HepG2 (cell line): ENCODE measurements at regions not wholly inside any gene's neighbourhood (a gene's known extent, or its start where the extent isn't known, plus 50 kb on each side); places are given as distances from the start of the nearest gene placed in this dataset.

Experiments used
- ATAC-seq: fragments of 200-7000 bp; cut with Tn5 transposase; 3 replicates; pipeline ENCODE4 v1.9.1; 2020; ENCODE audit warnings: mild to moderate bottlenecking, moderate library complexity
- BruUV-seq: library from RNA; stranded (reverse); fragments of 400-500 nt; replicated peaks from 2 replicates; lab custom pipeline; 2021; lab: Mats Ljungman, UMichigan
- CTCF ChIA-PET: fragments of 300-600 bp; formaldehyde crosslinking; extraction: SDS; loops from one replicate; lab custom pipeline; 2021; ENCODE audit warnings: low total read pairs, inconsistent platforms, low intra/inter-chr PET ratio; lab: Yijun Ruan, JAX
- POLR2A ChIA-PET: fragments of 350-600 bp; sonication (Branson Sonifier 250); formaldehyde crosslinking; loops from one replicate; lab custom pipeline; 2020; ENCODE audit warnings: antibody characterized with exemption, inconsistent platforms; lab: Yijun Ruan, JAX
- DNase-seq: peaks from one replicate; pipeline ENCODE4 v3.0.0-alpha.2; 2015; ENCODE audit warnings: low spot score
- FAIRE-seq: peaks from 3 replicates; lab custom pipeline; 2011; peaks lifted over from hg19 to GRCh38; lab: Jason Lieb, UNC
- H2AFZ ChIP-seq: one replicate; pipeline ENCODE4 v1.6.1; 2011; ENCODE audit warnings: low read length, inconsistent platforms
- H3K27ac ChIP-seq: fragments of 300-600 bp; 3 replicates; pipeline ENCODE4 v1.8.0; 2011; ENCODE audit warnings: mixed run types, mild to moderate bottlenecking, mixed read lengths, low read length, inconsistent platforms; ENCODE audit not compliant: insufficient read depth; ENCODE audit errors: extremely low read length
- H3K27me3 ChIP-seq, 2 experiments: fragments of 200-600 bp in 1 of 2; 2 replicates in 1 of 2; 3 replicates in 1 of 2; pipeline versions ENCODE4 v1.6.0 to v1.8.0; 2011; ENCODE audit warnings: low read length in 2 of 2, mild to moderate bottlenecking in 2 of 2, moderate library complexity in 2 of 2, inconsistent platforms in 1 of 2; ENCODE audit not compliant: insufficient read depth in 2 of 2, control insufficient read depth in 1 of 2
- H3K36me3 ChIP-seq, 2 experiments: fragments of 200-600 bp in 1 of 2; replicated peaks in 1 of 2; 2 replicates in 1 of 2; 3 replicates in 1 of 2; pipeline versions ENCODE4 v1.5.1 to v1.8.0; 2011; ENCODE audit warnings: low read length in 2 of 2, inconsistent platforms in 1 of 2; ENCODE audit not compliant: insufficient read depth in 2 of 2, control insufficient read depth in 1 of 2
- H3K4me1 ChIP-seq: 2 replicates; pipeline ENCODE4 v1.5.1; 2012; ENCODE audit warnings: low read length, inconsistent platforms; ENCODE audit not compliant: insufficient read depth
- H3K4me2 ChIP-seq: 2 replicates; pipeline ENCODE4 v1.6.0; 2011; ENCODE audit warnings: low read depth, low read length, inconsistent platforms
- H3K4me3 ChIP-seq, 3 experiments: fragments of 200-600 bp in 1 of 3; sonication (generic), shearing (Covaris generic) in 1 of 3; replicated peaks in 1 of 3; 2 replicates each; pipeline ENCODE4 v1.5.1; 2011 to 2016; ENCODE audit warnings: low read length in 3 of 3, inconsistent platforms in 2 of 3, low read depth in 2 of 3, mild to moderate bottlenecking in 2 of 3, control low read depth in 1 of 3, mixed read lengths in 1 of 3; ENCODE audit not compliant: insufficient read depth in 1 of 3
- H3K79me2 ChIP-seq: one replicate; pipeline ENCODE4 v1.6.1; 2011; ENCODE audit warnings: low read length, inconsistent platforms; ENCODE audit not compliant: insufficient read depth
- H3K9ac ChIP-seq: 2 replicates; pipeline ENCODE4 v1.6.0; 2011; ENCODE audit warnings: mild to moderate bottlenecking, low read depth, low read length, inconsistent platforms; ENCODE audit not compliant: insufficient read depth
- H3K9me3 ChIP-seq: 2 replicates; pipeline ENCODE4 v1.5.1; 2012; ENCODE audit warnings: mild to moderate bottlenecking, low read length
- H4K20me1 ChIP-seq: 2 replicates; pipeline ENCODE4 v1.6.0; 2011; ENCODE audit warnings: inconsistent platforms, mild to moderate bottlenecking, low read length, moderate library complexity; ENCODE audit not compliant: insufficient read depth
- FOSL2 ChIP-seq: sonication (generic); formaldehyde crosslinking; IDR thresholded peaks from 2 replicates; pipeline ENCODE4 v1.4.0; 2020; ENCODE audit warnings: missing genetic modification reagents
- KDM5A ChIP-seq: fragments of 200-600 bp; sonication (generic); IDR thresholded peaks from 2 replicates; pipeline ENCODE4 v1.7.0; 2018; ENCODE audit warnings: antibody characterized with exemption, mild to moderate bottlenecking, low read length, borderline replicate concordance
- KLF9 ChIP-seq: IDR thresholded peaks from 2 replicates; pipeline ENCODE4 v1.6.1; 2016; ENCODE audit warnings: low read depth
- NFRKB ChIP-seq: fragments of 450-650 bp; IDR thresholded peaks from 2 replicates; pipeline ENCODE4 v1.6.1; 2017
- ZNF12 ChIP-seq: sonication (generic); formaldehyde crosslinking; IDR thresholded peaks from 2 replicates; pipeline ENCODE4 v1.5.0; 2020; ENCODE audit warnings: missing genetic modification reagents
- ZNF253 ChIP-seq: sonication (generic); formaldehyde crosslinking; IDR thresholded peaks from 2 replicates; pipeline ENCODE4 v1.8.0; 2022; ENCODE audit warnings: mild to moderate bottlenecking, missing genetic modification reagents, borderline replicate concordance
- ZNF292 ChIP-seq: sonication (generic); formaldehyde crosslinking; IDR thresholded peaks from 2 replicates; pipeline ENCODE4 v1.8.1; 2022; ENCODE audit warnings: mild to moderate bottlenecking, low read depth, missing genetic modification reagents, borderline replicate concordance
- ZNF326 ChIP-seq: sonication (generic); formaldehyde crosslinking; IDR thresholded peaks from 2 replicates; pipeline ENCODE4 v1.4.0; 2020; ENCODE audit warnings: missing genetic modification reagents, borderline replicate concordance
- WGBS: methylation state at CpG from one replicate; pipeline ENCODE4 v1.1.6; 2017; ENCODE audit warnings: low lambda C conversion rate; 5-methylcytosine and 5-hydroxymethylcytosine counted together
- in situ Hi-C: cut with HindIII; loops from 2 replicates; pipeline ENCODE4 v1.10.0; 2017; ENCODE audit warnings: low pct_unique_long_range_greater_than_20kb; ENCODE audit not compliant: extremely low pct_ligation_motif_present
- intact Hi-C: fragments of 100-400 bp; cut with micrococcal nuclease; formaldehyde crosslinking; loops from one replicate; pipeline ENCODE4 v1.10.0; 2022; ENCODE audit not compliant: unreplicated experiment
- TF ChIP-seq, protein P1 (sequence below): sonication (generic); formaldehyde crosslinking; IDR thresholded peaks from 2 replicates; pipeline ENCODE4 v1.4.0; 2020; ENCODE audit warnings: missing genetic modification reagents, borderline replicate concordance
- TF ChIP-seq, protein P2 (sequence below): sonication (generic); formaldehyde crosslinking; IDR thresholded peaks from 2 replicates; pipeline ENCODE4 v1.4.0; 2020; ENCODE audit warnings: missing genetic modification reagents, borderline replicate concordance
- TF ChIP-seq, protein P3 (sequence below): sonication (generic); formaldehyde crosslinking; IDR thresholded peaks from 2 replicates; pipeline ENCODE4 v1.5.0; 2020; ENCODE audit warnings: missing genetic modification reagents
- TF ChIP-seq, protein P4 (sequence below): sonication (generic); formaldehyde crosslinking; IDR thresholded peaks from 2 replicates; pipeline ENCODE4 v1.5.0; 2020; ENCODE audit warnings: missing genetic modification reagents

DNA sequence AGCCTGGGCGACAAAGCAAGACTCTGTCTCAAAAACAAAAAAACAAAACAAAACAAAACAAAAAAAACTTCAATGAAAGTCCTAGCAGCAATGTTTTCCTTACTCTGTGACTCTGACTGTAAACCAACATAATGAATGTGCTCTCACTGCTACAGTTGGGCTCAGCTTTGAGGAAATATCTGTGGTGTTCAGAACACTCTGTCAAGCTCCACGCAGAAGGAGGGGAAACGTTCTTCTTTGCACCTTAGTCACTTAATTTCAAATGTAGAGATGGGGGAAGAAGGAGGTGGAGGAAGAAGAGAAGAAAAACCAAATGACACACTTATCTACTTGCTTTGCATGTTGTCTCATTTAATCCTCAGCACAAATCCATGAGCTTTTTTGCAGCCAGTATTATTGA lies 107.1 kb upstream of the UBE3A start (continued):
- TF ChIP-seq ZNF326 (CRISPR knock-in tag) = no peak
- no peak for TF ChIP-seq ZNF253
- TF ChIP-seq, protein P1, sequence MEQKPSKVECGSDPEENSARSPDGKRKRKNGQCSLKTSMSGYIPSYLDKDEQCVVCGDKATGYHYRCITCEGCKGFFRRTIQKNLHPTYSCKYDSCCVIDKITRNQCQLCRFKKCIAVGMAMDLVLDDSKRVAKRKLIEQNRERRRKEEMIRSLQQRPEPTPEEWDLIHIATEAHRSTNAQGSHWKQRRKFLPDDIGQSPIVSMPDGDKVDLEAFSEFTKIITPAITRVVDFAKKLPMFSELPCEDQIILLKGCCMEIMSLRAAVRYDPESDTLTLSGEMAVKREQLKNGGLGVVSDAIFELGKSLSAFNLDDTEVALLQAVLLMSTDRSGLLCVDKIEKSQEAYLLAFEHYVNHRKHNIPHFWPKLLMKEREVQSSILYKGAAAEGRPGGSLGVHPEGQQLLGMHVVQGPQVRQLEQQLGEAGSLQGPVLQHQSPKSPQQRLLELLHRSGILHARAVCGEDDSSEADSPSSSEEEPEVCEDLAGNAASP = no peak
- no peak for TF ChIP-seq ZNF292 (CRISPR knock-in tag)
- TF ChIP-seq, protein P2, sequence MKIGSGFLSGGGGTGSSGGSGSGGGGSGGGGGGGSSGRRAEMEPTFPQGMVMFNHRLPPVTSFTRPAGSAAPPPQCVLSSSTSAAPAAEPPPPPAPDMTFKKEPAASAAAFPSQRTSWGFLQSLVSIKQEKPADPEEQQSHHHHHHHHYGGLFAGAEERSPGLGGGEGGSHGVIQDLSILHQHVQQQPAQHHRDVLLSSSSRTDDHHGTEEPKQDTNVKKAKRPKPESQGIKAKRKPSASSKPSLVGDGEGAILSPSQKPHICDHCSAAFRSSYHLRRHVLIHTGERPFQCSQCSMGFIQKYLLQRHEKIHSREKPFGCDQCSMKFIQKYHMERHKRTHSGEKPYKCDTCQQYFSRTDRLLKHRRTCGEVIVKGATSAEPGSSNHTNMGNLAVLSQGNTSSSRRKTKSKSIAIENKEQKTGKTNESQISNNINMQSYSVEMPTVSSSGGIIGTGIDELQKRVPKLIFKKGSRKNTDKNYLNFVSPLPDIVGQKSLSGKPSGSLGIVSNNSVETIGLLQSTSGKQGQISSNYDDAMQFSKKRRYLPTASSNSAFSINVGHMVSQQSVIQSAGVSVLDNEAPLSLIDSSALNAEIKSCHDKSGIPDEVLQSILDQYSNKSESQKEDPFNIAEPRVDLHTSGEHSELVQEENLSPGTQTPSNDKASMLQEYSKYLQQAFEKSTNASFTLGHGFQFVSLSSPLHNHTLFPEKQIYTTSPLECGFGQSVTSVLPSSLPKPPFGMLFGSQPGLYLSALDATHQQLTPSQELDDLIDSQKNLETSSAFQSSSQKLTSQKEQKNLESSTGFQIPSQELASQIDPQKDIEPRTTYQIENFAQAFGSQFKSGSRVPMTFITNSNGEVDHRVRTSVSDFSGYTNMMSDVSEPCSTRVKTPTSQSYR = no peak
- TF ChIP-seq KDM5A = no peak
- no peak for TF ChIP-seq ZNF12 (CRISPR knock-in tag)

- ChIA-PET CTCF (no interaction called here), POLR2A (no interaction called here)
- no peaks in the 10 kb centered on the region for H4K20me1 ChIP-seq
- 0% methylated on average over 1 of the region's 1 CpG for WGBS
- no peak overlapping the region for H3K27ac ChIP-seq
- no peak overlapping the region for H3K9ac ChIP-seq
- intact Hi-C loops (no loop called here), in situ Hi-C loops (no loop called here)
- H3K79me2 ChIP-seq = no peaks in the 10 kb centered on the region
- FAIRE-seq (no peak), DNase-seq (no peak), ATAC-seq (no peak)
- no peak overlapping the region for H3K4me2 ChIP-seq
- H3K4me1 ChIP-seq = no peaks in the 10 kb centered on the region
- H2AFZ ChIP-seq = no peak overlapping the region
- H3K9me3 ChIP-seq = peaks cover 12% of the 10 kb centered on the region; the same call in 1 of the 2 replicates
- H3K36me3 ChIP-seq = no peaks in the 10 kb centered on the region
- no peaks in the 10 kb centered on the region; a peak in 1 of 5 replicates for H3K27me3 ChIP-seq
- H3K4me3 ChIP-seq = no peak overlapping the region
- no TSS peak for BruUV-seq
- TF ChIP-seq, protein P3, sequence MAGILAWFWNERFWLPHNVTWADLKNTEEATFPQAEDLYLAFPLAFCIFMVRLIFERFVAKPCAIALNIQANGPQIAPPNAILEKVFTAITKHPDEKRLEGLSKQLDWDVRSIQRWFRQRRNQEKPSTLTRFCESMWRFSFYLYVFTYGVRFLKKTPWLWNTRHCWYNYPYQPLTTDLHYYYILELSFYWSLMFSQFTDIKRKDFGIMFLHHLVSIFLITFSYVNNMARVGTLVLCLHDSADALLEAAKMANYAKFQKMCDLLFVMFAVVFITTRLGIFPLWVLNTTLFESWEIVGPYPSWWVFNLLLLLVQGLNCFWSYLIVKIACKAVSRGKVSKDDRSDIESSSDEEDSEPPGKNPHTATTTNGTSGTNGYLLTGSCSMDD (CRISPR knock-in tag) = no peak
- no peak for TF ChIP-seq ZNF326 (CRISPR knock-in tag)
- TF ChIP-seq, protein P4, sequence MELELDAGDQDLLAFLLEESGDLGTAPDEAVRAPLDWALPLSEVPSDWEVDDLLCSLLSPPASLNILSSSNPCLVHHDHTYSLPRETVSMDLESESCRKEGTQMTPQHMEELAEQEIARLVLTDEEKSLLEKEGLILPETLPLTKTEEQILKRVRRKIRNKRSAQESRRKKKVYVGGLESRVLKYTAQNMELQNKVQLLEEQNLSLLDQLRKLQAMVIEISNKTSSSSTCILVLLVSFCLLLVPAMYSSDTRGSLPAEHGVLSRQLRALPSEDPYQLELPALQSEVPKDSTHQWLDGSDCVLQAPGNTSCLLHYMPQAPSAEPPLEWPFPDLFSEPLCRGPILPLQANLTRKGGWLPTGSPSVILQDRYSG (CRISPR knock-in tag) = no peak
- no peak for TF ChIP-seq KLF9 (CRISPR knock-in tag)
- TF ChIP-seq FOSL2 (CRISPR knock-in tag) = no peak
- no peak for TF ChIP-seq NFRKB
- TF ChIP-seq, protein P2 = no peak
Measured at GRCh38 chr15:25545017-25545416, 106.2 kb upstream of the UBE3A start.
